ENCODE measurements at regions not wholly inside any gene's neighbourhood (a gene's known extent, or its start where the extent isn't known, plus 50 kb on each side); places are given as distances from the start of the nearest gene placed in this dataset.

GRCh38 chr6:15904651-15905376 lies 224.1 kb upstream of the MYLIP start:
- Histone ChIP-seq H3K27me3 (ENCODE audit: control insufficient read depth, insufficient read depth, low read length) (no peaks in the 10 kb centered on the region), H3K4me3 (ENCODE audit: low read depth, low read length) (no peak overlapping the region), H3K36me3 (ENCODE audit: control insufficient read depth, insufficient read depth, low read length) (no peaks in the 10 kb centered on the region)
- FAIRE-seq (no peak), DNase-seq (ENCODE audit: low read depth) (no peak)
- no peak for TF ChIP-seq CTCF (IDR thresholded peaks at IDR 0.05; ENCODE audit: insufficient read depth, low read length, severe bottlenecking)

- no peak for DNase-seq (ENCODE audit: low read depth)
- H3K36me3 ChIP-seq (ENCODE audit: control insufficient read depth, insufficient read depth, low read length) = no peaks in the 10 kb centered on the region
- peak; percentile 13 for FAIRE-seq
- H3K27me3 ChIP-seq (ENCODE audit: control insufficient read depth, insufficient read depth, low read length) = no peaks in the 10 kb centered on the region
- TF ChIP-seq CTCF (IDR thresholded peaks at IDR 0.05; ENCODE audit: insufficient read depth, low read length, severe bottlenecking) = no peak
- no peak overlapping the region for H3K4me3 ChIP-seq (ENCODE audit: low read depth, low read length)
Observed at GRCh38 chr6:15901141-15902115, 227.5 kb upstream of the MYLIP start.

- FAIRE-seq (no peak), DNase-seq (ENCODE audit: low read depth) (no peak)
- Histone ChIP-seq H3K27me3 (ENCODE audit: control insufficient read depth, insufficient read depth, low read length) (no peaks in the 10 kb centered on the region), H3K36me3 (ENCODE audit: control insufficient read depth, insufficient read depth, low read length) (no peaks in the 10 kb centered on the region), H3K4me3 (ENCODE audit: low read depth, low read length) (no peak overlapping the region)
- no peak for TF ChIP-seq CTCF (IDR thresholded peaks at IDR 0.05; ENCODE audit: insufficient read depth, low read length, severe bottlenecking)
Observed at GRCh38 chr6:15898693-15899092, 230.2 kb upstream of the MYLIP start.

- FAIRE-seq = peak; percentile 7
- no peak for TF ChIP-seq CTCF (IDR thresholded peaks at IDR 0.05; ENCODE audit: insufficient read depth, low read length, severe bottlenecking)
- H3K27me3 ChIP-seq (ENCODE audit: control insufficient read depth, insufficient read depth, low read length) = no peaks in the 10 kb centered on the region
- H3K36me3 ChIP-seq (ENCODE audit: control insufficient read depth, insufficient read depth, low read length) = no peaks in the 10 kb centered on the region
- no peak for DNase-seq (ENCODE audit: low read depth)
- H3K4me3 ChIP-seq (ENCODE audit: low read depth, low read length) = no peak overlapping the region
Observed at GRCh38 chr6:15897063-15897876, 231.6 kb upstream of the MYLIP start.

GRCh38 chr6:15894973-15895725 lies 232.3 kb upstream of the DTNBP1 start:
- no peaks in the 10 kb centered on the region for H3K36me3 ChIP-seq (ENCODE audit: control insufficient read depth, insufficient read depth, low read length)
- no peak for DNase-seq (ENCODE audit: low read depth)
- H3K27me3 ChIP-seq (ENCODE audit: control insufficient read depth, insufficient read depth, low read length) = no peaks in the 10 kb centered on the region
- no peak for TF ChIP-seq CTCF (IDR thresholded peaks at IDR 0.05; ENCODE audit: insufficient read depth, low read length, severe bottlenecking)
- no peak for FAIRE-seq
- H3K4me3 ChIP-seq (ENCODE audit: low read depth, low read length) = no peak overlapping the region

Measured in bronchial epithelial cell (primary cell).